ENCODE measurements at regions not wholly inside any gene's neighbourhood (a gene's known extent, or its start where the extent isn't known, plus 50 kb on each side); places are given as distances from the start of the nearest gene placed in this dataset.

GRCh38 chr5:161034451-161034850 lies 182.4 kb upstream of the ATP10B start:
- Histone ChIP-seq H2AFZ (ENCODE audit: control insufficient read depth, low read length) (no peak overlapping the region), H3K27ac (ENCODE audit: control insufficient read depth, insufficient read depth, low read length) (no peak overlapping the region), H3K4me2 (ENCODE audit: control insufficient read depth, extremely low read depth, insufficient read depth, low read depth, low read length) (no peak overlapping the region), H3K9me3 (ENCODE audit: control insufficient read depth, low read depth, low read length) (no peaks in the 10 kb centered on the region), H3K4me3 (ENCODE audit: control insufficient read depth in 2 of 3, extremely low read depth in 1 of 3, insufficient read depth in 2 of 3, low read depth in 1 of 3, low read length in 3 of 3) (no peak overlapping the region), H3K27me3 (ENCODE audit: control insufficient read depth, extremely low read depth, insufficient read depth, low read length) (no peaks in the 10 kb centered on the region), H3K4me1 (ENCODE audit: control insufficient read depth, extremely low read depth, insufficient read depth, low read length) (no peaks in the 10 kb centered on the region), H3K9ac (ENCODE audit: control insufficient read depth, extremely low read depth, insufficient read depth, low read length) (no peak overlapping the region), H3K79me2 (ENCODE audit: control insufficient read depth, insufficient read depth, low read length) (no peaks in the 10 kb centered on the region), H4K20me1 (ENCODE audit: control insufficient read depth, extremely low read depth, insufficient read depth, low read length) (no peaks in the 10 kb centered on the region), H3K36me3 (ENCODE audit: control insufficient read depth in 2 of 2, extremely low read depth in 1 of 2, insufficient read depth in 2 of 2, low read length in 2 of 2) (no peaks in the 10 kb centered on the region), H3K9me1 (ENCODE audit: control insufficient read depth, extremely low read depth, insufficient read depth, low read length) (no peaks in the 10 kb centered on the region)
- TF ChIP-seq EZH2 (IDR thresholded peaks at IDR 0.05; ENCODE audit: low read length), result no peak
- TF ChIP-seq, protein P1, sequence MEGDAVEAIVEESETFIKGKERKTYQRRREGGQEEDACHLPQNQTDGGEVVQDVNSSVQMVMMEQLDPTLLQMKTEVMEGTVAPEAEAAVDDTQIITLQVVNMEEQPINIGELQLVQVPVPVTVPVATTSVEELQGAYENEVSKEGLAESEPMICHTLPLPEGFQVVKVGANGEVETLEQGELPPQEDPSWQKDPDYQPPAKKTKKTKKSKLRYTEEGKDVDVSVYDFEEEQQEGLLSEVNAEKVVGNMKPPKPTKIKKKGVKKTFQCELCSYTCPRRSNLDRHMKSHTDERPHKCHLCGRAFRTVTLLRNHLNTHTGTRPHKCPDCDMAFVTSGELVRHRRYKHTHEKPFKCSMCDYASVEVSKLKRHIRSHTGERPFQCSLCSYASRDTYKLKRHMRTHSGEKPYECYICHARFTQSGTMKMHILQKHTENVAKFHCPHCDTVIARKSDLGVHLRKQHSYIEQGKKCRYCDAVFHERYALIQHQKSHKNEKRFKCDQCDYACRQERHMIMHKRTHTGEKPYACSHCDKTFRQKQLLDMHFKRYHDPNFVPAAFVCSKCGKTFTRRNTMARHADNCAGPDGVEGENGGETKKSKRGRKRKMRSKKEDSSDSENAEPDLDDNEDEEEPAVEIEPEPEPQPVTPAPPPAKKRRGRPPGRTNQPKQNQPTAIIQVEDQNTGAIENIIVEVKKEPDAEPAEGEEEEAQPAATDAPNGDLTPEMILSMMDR (optimal IDR thresholded peaks at IDR 0.05 in 1 of 3, IDR thresholded peaks at IDR 0.05 in 1 of 3, conservative IDR thresholded peaks at IDR 0.05 in 1 of 3; ENCODE audit: extremely low read depth in 1 of 3, insufficient read depth in 2 of 3, low read length in 3 of 3), result no peak
- no peak for DNase-seq (ENCODE audit: low read depth, low spot score)
- FAIRE-seq, result no peak
- dilution Hi-C loops (cut with MboI; ENCODE audit: extremely low pct_ligation_motif_present, low sequenced_read_pairs), result no loop called here

GRCh38 chr5:161030229-161030628 lies 178.2 kb upstream of the ATP10B start:
- DNase-seq (ENCODE audit: low read depth, low spot score) (no peak), FAIRE-seq (no peak)
- dilution Hi-C loops (cut with MboI; ENCODE audit: extremely low pct_ligation_motif_present, low sequenced_read_pairs), result no loop called here
- no peak overlapping the region for H2AFZ ChIP-seq (ENCODE audit: control insufficient read depth, low read length)
- H3K27ac ChIP-seq (ENCODE audit: control insufficient read depth, insufficient read depth, low read length), result no peak overlapping the region
- TF ChIP-seq EZH2 (IDR thresholded peaks at IDR 0.05; ENCODE audit: low read length), result no peak
- TF ChIP-seq, protein P1 (optimal IDR thresholded peaks at IDR 0.05 in 1 of 3, IDR thresholded peaks at IDR 0.05 in 1 of 3, conservative IDR thresholded peaks at IDR 0.05 in 1 of 3; ENCODE audit: extremely low read depth in 1 of 3, insufficient read depth in 2 of 3, low read length in 3 of 3), result no peak
- H3K27me3 ChIP-seq (ENCODE audit: control insufficient read depth, extremely low read depth, insufficient read depth, low read length), result no peaks in the 10 kb centered on the region
- H3K79me2 ChIP-seq (ENCODE audit: control insufficient read depth, insufficient read depth, low read length), result no peaks in the 10 kb centered on the region
- H3K36me3 ChIP-seq (ENCODE audit: control insufficient read depth in 2 of 2, extremely low read depth in 1 of 2, insufficient read depth in 2 of 2, low read length in 2 of 2), result no peaks in the 10 kb centered on the region
- H3K4me3 ChIP-seq (ENCODE audit: control insufficient read depth in 2 of 3, extremely low read depth in 1 of 3, insufficient read depth in 2 of 3, low read depth in 1 of 3, low read length in 3 of 3), result no peak overlapping the region
- H3K9me3 ChIP-seq (ENCODE audit: control insufficient read depth, low read depth, low read length), result no peaks in the 10 kb centered on the region
- H3K9me1 ChIP-seq (ENCODE audit: control insufficient read depth, extremely low read depth, insufficient read depth, low read length), result no peaks in the 10 kb centered on the region
- H3K4me2 ChIP-seq (ENCODE audit: control insufficient read depth, extremely low read depth, insufficient read depth, low read depth, low read length), result no peak overlapping the region
- H3K4me1 ChIP-seq (ENCODE audit: control insufficient read depth, extremely low read depth, insufficient read depth, low read length), result no peaks in the 10 kb centered on the region
- H4K20me1 ChIP-seq (ENCODE audit: control insufficient read depth, extremely low read depth, insufficient read depth, low read length), result no peaks in the 10 kb centered on the region
- H3K9ac ChIP-seq (ENCODE audit: control insufficient read depth, extremely low read depth, insufficient read depth, low read length), result no peak overlapping the region

Measured in keratinocyte (primary cell).